ENCODE measurements at regions not wholly inside any gene's neighbourhood (a gene's known extent, or its start where the extent isn't known, plus 50 kb on each side); places are given as distances from the start of the nearest gene placed in this dataset.

DNA sequence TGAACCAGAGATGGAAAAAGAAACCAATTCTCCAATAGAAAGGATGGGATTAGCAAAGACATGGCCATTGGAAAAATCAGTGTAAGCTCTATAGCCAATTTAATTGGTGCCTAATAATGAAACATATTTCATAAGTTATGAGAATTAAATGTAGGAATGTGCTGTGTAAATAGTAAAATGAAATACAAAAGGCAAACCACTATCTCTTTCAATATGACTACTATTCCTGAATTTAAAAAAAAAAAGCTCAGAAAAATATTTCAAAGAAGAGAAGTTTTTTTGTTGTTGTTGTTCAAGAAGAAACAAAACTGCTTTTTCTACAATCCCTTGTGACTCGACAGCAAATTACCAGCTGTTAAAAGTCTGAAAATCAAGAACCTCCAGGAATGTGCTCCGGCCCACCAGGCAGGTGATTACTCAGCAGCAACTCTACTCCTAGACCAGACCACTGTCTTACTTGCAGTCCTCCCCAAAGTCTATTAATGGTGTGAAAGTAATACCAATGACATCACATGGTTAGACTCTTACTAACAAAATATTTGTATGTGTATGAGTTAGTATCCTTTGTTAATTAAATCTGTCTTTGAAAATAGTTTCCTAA, 362.4 kb downstream of the KCTD12 start:
- no peak overlapping the region for H3K27ac Mint-ChIP-seq

GRCh38 chr13:76522083-76522755, 364.0 kb downstream of the KCTD12 start:
- no peaks in the 10 kb centered on the region for H3K27me3 Mint-ChIP-seq (ENCODE audit: low read depth)
- no peaks in the 10 kb centered on the region for H3K9me3 Mint-ChIP-seq
- H3K27ac Mint-ChIP-seq, result no peak overlapping the region
- H3K4me3 Mint-ChIP-seq (ENCODE audit: low read depth), result no peak overlapping the region
- DNase-seq (ENCODE audit: low spot score), result no peak
- H3K36me3 Mint-ChIP-seq (ENCODE audit: low read depth), result no peaks in the 10 kb centered on the region
- intact Hi-C loops (cut with micrococcal nuclease), result no loop called here
- no peaks in the 10 kb centered on the region for H3K4me1 Mint-ChIP-seq (ENCODE audit: low read depth)

More for the DNA sequence above, 362.4 kb downstream of the KCTD12 start:
- no peak for DNase-seq (ENCODE audit: low spot score)
- intact Hi-C loops (cut with micrococcal nuclease), result no loop called here
- no peaks in the 10 kb centered on the region for H3K36me3 Mint-ChIP-seq (ENCODE audit: low read depth)
- no peaks in the 10 kb centered on the region for H3K9me3 Mint-ChIP-seq
- no peaks in the 10 kb centered on the region for H3K27me3 Mint-ChIP-seq (ENCODE audit: low read depth)
- H3K4me1 Mint-ChIP-seq (ENCODE audit: low read depth), result no peaks in the 10 kb centered on the region
- no peak overlapping the region for H3K4me3 Mint-ChIP-seq (ENCODE audit: low read depth)

GRCh38 chr13:76519685-76520084, 366.5 kb downstream of the KCTD12 start:
- Mint-ChIP-seq H3K9me3 (no peaks in the 10 kb centered on the region), H3K27ac (no peak overlapping the region), H3K4me1 (ENCODE audit: low read depth) (no peaks in the 10 kb centered on the region), H3K4me3 (ENCODE audit: low read depth) (no peak overlapping the region), H3K27me3 (ENCODE audit: low read depth) (peaks cover 2% of the 10 kb centered on the region), H3K36me3 (ENCODE audit: low read depth) (no peaks in the 10 kb centered on the region)
- no peak for DNase-seq (ENCODE audit: low spot score)
- intact Hi-C loops (cut with micrococcal nuclease), result loop anchor here (5.0 kb wide), 1 partner anchor 122 kb away; no protein-coding TSS in a partner anchor

- no peak overlapping the region for H3K27ac Mint-ChIP-seq
- H3K4me1 Mint-ChIP-seq (ENCODE audit: low read depth), result no peaks in the 10 kb centered on the region
- peaks cover 2% of the 10 kb centered on the region for H3K27me3 Mint-ChIP-seq (ENCODE audit: low read depth)
- H3K36me3 Mint-ChIP-seq (ENCODE audit: low read depth), result no peaks in the 10 kb centered on the region
- H3K9me3 Mint-ChIP-seq, result no peaks in the 10 kb centered on the region
- no peak for DNase-seq (ENCODE audit: low spot score)
- no peak overlapping the region for H3K4me3 Mint-ChIP-seq (ENCODE audit: low read depth)
- intact Hi-C loops (cut with micrococcal nuclease), result loop anchor here (5.0 kb wide), 1 partner anchor 119 kb away; no protein-coding TSS in a partner anchor
These were observed 369.6 kb downstream of the KCTD12 start for GRCh38 chr13:76516586-76516985.

GRCh38 chr13:76516013-76516412, 370.2 kb downstream of the KCTD12 start:
- no peak overlapping the region for H3K4me3 Mint-ChIP-seq (ENCODE audit: low read depth)
- no peaks in the 10 kb centered on the region for H3K9me3 Mint-ChIP-seq
- no peak overlapping the region for H3K27ac Mint-ChIP-seq
- intact Hi-C loops (cut with micrococcal nuclease), result loop anchor here (5.0 kb wide), 1 partner anchor 119 kb away; no protein-coding TSS in a partner anchor
- H3K4me1 Mint-ChIP-seq (ENCODE audit: low read depth), result no peaks in the 10 kb centered on the region
- H3K36me3 Mint-ChIP-seq (ENCODE audit: low read depth), result no peaks in the 10 kb centered on the region
- H3K27me3 Mint-ChIP-seq (ENCODE audit: low read depth), result peaks cover 2% of the 10 kb centered on the region
- no peak for DNase-seq (ENCODE audit: low spot score)

- no peak overlapping the region for H3K27ac Mint-ChIP-seq
- no peak for DNase-seq (ENCODE audit: low spot score)
- peaks cover 2% of the 10 kb centered on the region for H3K27me3 Mint-ChIP-seq (ENCODE audit: low read depth)
- no peak overlapping the region for H3K4me3 Mint-ChIP-seq (ENCODE audit: low read depth)
- no peaks in the 10 kb centered on the region for H3K9me3 Mint-ChIP-seq
- no peaks in the 10 kb centered on the region for H3K4me1 Mint-ChIP-seq (ENCODE audit: low read depth)
- intact Hi-C loops (cut with micrococcal nuclease), result no loop called here
- H3K36me3 Mint-ChIP-seq (ENCODE audit: low read depth), result no peaks in the 10 kb centered on the region
These were observed 373.5 kb downstream of the KCTD12 start for GRCh38 chr13:76512721-76513145.

DNA sequence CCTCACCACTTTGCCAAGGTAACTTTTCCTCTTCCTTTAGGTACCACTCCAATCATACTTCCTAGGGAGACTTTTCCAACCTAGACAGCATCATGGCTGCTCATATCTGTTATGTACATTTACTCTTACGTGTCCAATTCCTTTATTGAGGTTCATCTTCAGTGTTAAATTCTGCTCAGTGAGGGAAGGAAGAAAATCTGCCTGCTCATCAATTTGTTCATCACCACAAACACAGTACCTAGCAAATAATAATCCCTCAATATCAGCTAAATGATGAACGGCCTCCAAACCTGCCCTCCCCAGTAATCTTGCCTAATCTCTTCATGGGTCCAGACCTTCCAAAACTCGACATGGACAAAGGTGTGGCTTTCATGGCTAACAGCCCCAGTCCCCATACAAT, 380.8 kb downstream of the KCTD12 start:
- Mint-ChIP-seq H3K4me1 (ENCODE audit: low read depth) (no peaks in the 10 kb centered on the region), H3K36me3 (ENCODE audit: low read depth) (no peaks in the 10 kb centered on the region), H3K27ac (no peak overlapping the region), H3K9me3 (no peaks in the 10 kb centered on the region), H3K4me3 (ENCODE audit: low read depth) (no peak overlapping the region), H3K27me3 (ENCODE audit: low read depth) (peaks cover 2% of the 10 kb centered on the region)
- intact Hi-C loops (cut with micrococcal nuclease), result no loop called here
- DNase-seq (ENCODE audit: low spot score), result no peak

DNA sequence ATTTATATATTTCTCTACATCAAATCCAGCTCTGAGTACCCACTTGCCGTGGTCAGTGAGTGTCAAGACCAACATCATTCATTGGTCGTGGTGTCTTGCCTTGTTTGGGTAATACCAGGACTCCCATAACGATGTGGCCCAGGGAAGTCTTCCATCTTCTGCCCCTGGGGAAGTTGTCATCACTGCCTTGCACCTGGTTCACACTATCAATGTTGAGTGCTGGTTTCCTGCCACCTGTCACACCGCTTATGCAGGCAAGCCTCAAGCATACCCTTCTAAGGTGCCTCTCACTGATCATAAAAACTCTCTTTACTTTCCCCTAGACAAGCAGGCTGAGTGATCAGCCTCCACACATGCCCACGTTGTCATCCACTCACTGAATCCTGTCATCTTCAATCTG, 382.4 kb downstream of the KCTD12 start:
- H3K27ac Mint-ChIP-seq, result no peak overlapping the region
- no peak for DNase-seq (ENCODE audit: low spot score)
- peaks cover 2% of the 10 kb centered on the region for H3K27me3 Mint-ChIP-seq (ENCODE audit: low read depth)
- H3K9me3 Mint-ChIP-seq, result no peaks in the 10 kb centered on the region
- intact Hi-C loops (cut with micrococcal nuclease), result no loop called here
- H3K4me1 Mint-ChIP-seq (ENCODE audit: low read depth), result no peaks in the 10 kb centered on the region
- H3K36me3 Mint-ChIP-seq (ENCODE audit: low read depth), result no peaks in the 10 kb centered on the region
- H3K4me3 Mint-ChIP-seq (ENCODE audit: low read depth), result no peak overlapping the region

- Mint-ChIP-seq H3K27me3 (ENCODE audit: low read depth) (peaks cover 2% of the 10 kb centered on the region), H3K27ac (no peak overlapping the region), H3K36me3 (ENCODE audit: low read depth) (no peaks in the 10 kb centered on the region), H3K4me3 (ENCODE audit: low read depth) (no peak overlapping the region), H3K9me3 (no peaks in the 10 kb centered on the region), H3K4me1 (ENCODE audit: low read depth) (no peaks in the 10 kb centered on the region)
- no peak for DNase-seq (ENCODE audit: low spot score)
- intact Hi-C loops (cut with micrococcal nuclease), result no loop called here
These were observed 382.9 kb downstream of the KCTD12 start for GRCh38 chr13:76503291-76503690.

DNA sequence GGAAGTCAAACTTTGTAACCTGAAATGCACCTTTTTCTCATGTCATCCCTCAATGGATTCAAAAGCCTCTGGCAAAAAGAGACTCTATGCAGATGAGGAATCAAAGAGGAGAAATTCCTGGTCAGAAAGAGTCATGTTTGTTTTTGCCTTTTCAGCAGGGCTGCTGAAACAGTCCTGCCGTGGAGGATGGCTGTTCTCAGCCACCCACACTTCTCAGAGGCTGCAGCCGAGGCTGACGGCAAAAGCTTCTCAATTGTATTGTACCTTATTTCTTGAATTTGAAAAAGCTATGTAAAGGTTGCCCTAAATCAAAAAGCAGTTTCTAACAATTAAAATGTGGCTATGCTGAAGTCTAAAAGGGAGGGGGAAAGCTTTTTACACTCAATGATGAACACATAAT, 385.3 kb downstream of the KCTD12 start:
- H3K36me3 Mint-ChIP-seq (ENCODE audit: low read depth), result no peaks in the 10 kb centered on the region
- no peaks in the 10 kb centered on the region for H3K9me3 Mint-ChIP-seq
- H3K4me1 Mint-ChIP-seq (ENCODE audit: low read depth), result no peaks in the 10 kb centered on the region
- intact Hi-C loops (cut with micrococcal nuclease), result no loop called here
- no peak overlapping the region for H3K4me3 Mint-ChIP-seq (ENCODE audit: low read depth)
- DNase-seq (ENCODE audit: low spot score), result no peak
- H3K27me3 Mint-ChIP-seq (ENCODE audit: low read depth), result peaks cover 2% of the 10 kb centered on the region
- H3K27ac Mint-ChIP-seq, result no peak overlapping the region

- Mint-ChIP-seq H3K9me3 (no peaks in the 10 kb centered on the region), H3K27me3 (ENCODE audit: low read depth) (peaks cover 2% of the 10 kb centered on the region), H3K4me3 (ENCODE audit: low read depth) (no peak overlapping the region), H3K4me1 (ENCODE audit: low read depth) (no peaks in the 10 kb centered on the region), H3K27ac (no peak overlapping the region), H3K36me3 (ENCODE audit: low read depth) (no peaks in the 10 kb centered on the region)
- DNase-seq (ENCODE audit: low spot score), result no peak
- intact Hi-C loops (cut with micrococcal nuclease), result no loop called here
These were observed 386.3 kb downstream of the KCTD12 start for GRCh38 chr13:76499891-76500290.

- no peaks in the 10 kb centered on the region for H3K4me1 Mint-ChIP-seq (ENCODE audit: low read depth)
- no peak overlapping the region for H3K4me3 Mint-ChIP-seq (ENCODE audit: low read depth)
- H3K9me3 Mint-ChIP-seq, result no peaks in the 10 kb centered on the region
- peaks cover 2% of the 10 kb centered on the region for H3K27me3 Mint-ChIP-seq (ENCODE audit: low read depth)
- intact Hi-C loops (cut with micrococcal nuclease), result no loop called here
- H3K27ac Mint-ChIP-seq, result no peak overlapping the region
- DNase-seq (ENCODE audit: low spot score), result no peak
- H3K36me3 Mint-ChIP-seq (ENCODE audit: low read depth), result no peaks in the 10 kb centered on the region
These were observed 396.9 kb downstream of the KCTD12 start for GRCh38 chr13:76489274-76489673.

GRCh38 chr13:76481738-76482137, 404.5 kb downstream of the KCTD12 start:
- no peaks in the 10 kb centered on the region for H3K36me3 Mint-ChIP-seq (ENCODE audit: low read depth)
- no peaks in the 10 kb centered on the region for H3K27me3 Mint-ChIP-seq (ENCODE audit: low read depth)
- no peak for DNase-seq (ENCODE audit: low spot score)
- no peak overlapping the region for H3K27ac Mint-ChIP-seq
- no peaks in the 10 kb centered on the region for H3K9me3 Mint-ChIP-seq
- H3K4me3 Mint-ChIP-seq (ENCODE audit: low read depth), result no peak overlapping the region
- intact Hi-C loops (cut with micrococcal nuclease), result no loop called here
- H3K4me1 Mint-ChIP-seq (ENCODE audit: low read depth), result no peaks in the 10 kb centered on the region

Data from activated T-helper 2 cell treated with anti-CD3 and anti-CD28 coated beads, Interferon-gamma antibody, Interleukin-2, Interleukin-4, amounts not matched to agents 10 μg/mL and 5 μg/mL and 100 μg/mL, durations not matched to agents 14 hours and 24 hours and 36 hours (primary cell).